GM21528 (cell line): ENCODE measurements at regions not wholly inside any gene's neighbourhood (a gene's known extent, or its start where the extent isn't known, plus 50 kb on each side); places are given as distances from the start of the nearest gene placed in this dataset.

Source experiments
- ATAC-seq: cut with Tn5 transposase; IDR thresholded peaks from one replicate; pipeline ENCODE4 v1.9.1; 2021; ENCODE audit warnings: mild to moderate bottlenecking, moderate library complexity; ENCODE audit not compliant: unreplicated experiment, low FRiP score

DNA sequence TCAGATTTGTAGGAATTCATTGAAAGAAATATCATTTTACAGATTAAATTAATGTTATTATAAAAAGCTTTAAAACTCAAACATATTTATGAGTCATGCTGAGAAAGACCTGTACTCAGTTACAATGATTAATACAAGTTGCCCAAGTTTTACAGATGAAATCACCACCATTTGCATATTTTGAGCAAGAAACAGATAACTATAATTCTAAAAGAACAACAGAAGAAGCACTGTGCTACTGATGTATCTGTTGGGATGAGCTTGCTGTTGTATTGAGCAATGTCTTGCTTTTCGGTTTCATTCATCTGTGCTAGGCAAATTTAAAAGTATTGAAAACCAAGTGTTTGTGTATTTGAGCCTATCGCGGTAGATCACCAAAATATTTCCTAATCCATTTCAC is 1589.1 kb upstream of the ZEB2 start:
- ATAC-seq = no peak

- no peak for ATAC-seq
Measured at GRCh38 chr2:146094185-146094584, 1574.3 kb upstream of the ZEB2 start.

GRCh38 chr2:146081459-146081858 is 1561.5 kb upstream of the ZEB2 start:
- ATAC-seq = no peak

- no peak for ATAC-seq
Measured at GRCh38 chr2:146080925-146081324, 1561.0 kb upstream of the ZEB2 start.

- no peak for ATAC-seq
Measured at GRCh38 chr2:146079216-146079615, 1559.3 kb upstream of the ZEB2 start.

GRCh38 chr2:146077156-146077555 is 1557.2 kb upstream of the ZEB2 start:
- no peak for ATAC-seq

GRCh38 chr2:146068051-146068450 is 1548.1 kb upstream of the ZEB2 start:
- ATAC-seq = no peak

DNA sequence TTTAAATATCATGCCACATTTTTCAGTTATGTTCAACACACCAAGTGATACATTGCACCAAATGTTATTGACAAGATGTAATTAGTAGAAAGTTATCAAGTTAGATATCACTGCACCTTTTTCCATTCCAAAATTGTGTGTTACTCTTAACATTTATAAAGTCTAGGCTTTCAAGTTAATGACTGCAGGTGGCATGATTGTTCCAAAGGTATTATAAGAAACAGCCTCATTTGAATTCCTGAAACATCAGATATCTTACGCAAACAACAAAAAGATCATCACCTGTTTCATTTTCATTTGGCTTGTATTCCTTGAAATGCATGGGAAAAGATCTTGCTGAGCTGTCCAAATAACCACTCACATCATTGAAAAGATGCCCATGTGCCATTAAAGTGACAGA is 1528.2 kb upstream of the ZEB2 start:
- ATAC-seq = no peak

DNA sequence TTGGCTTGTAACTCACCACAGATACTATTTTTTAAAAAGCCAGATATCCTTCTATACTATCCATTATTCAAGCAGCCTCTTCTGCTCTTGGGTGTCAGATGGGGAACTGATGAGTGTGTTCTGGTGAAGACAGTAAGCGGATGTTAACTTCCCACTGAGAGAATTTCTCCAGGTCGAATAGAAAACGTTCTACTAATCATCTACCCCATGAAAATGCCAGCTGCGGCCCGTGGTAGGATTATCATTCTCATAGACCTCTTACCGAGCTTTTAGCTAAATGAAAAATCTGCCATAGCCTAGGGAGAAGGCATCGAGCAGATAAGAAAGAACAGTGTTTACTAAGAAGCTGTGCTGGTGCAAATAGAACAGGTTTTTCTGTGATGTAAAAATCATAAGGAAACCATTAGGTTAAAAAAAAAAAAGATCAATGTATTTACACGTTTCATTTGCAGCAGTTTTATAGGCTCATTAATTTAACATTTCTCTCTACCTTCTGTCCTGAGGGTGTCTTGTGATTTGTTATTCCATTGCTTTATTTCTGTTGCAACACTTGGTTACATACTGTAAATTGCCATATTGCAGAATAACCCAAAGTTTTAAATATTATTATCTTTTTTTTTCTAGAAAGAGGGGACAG is 1521.5 kb upstream of the ZEB2 start:
- no peak for ATAC-seq

- ATAC-seq = no peak
Measured at GRCh38 chr2:146040051-146040450, 1520.1 kb upstream of the ZEB2 start.

DNA sequence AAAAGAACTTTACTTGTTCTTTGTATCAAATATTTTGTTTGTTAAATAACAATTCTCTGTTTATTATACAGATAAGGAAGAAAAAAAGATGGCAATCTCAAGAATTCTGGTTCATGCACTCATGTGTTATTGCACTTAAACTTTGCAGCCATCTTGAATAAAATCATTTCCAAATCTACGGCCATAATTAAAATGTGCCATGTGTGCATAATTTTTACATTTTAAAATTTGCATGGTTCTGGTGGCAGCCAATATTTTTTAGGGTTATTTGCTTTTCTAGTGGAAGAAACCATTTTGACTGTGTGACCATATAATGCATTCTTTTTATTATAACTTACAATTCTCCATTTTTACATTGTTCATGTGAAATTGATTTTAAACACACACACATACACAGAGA is 1518.1 kb upstream of the ZEB2 start:
- ATAC-seq = no peak

GRCh38 chr2:146037334-146037870 is 1517.5 kb upstream of the ZEB2 start:
- ATAC-seq = no peak

- no peak for ATAC-seq
Measured at GRCh38 chr2:146031158-146031557, 1511.2 kb upstream of the ZEB2 start.

DNA sequence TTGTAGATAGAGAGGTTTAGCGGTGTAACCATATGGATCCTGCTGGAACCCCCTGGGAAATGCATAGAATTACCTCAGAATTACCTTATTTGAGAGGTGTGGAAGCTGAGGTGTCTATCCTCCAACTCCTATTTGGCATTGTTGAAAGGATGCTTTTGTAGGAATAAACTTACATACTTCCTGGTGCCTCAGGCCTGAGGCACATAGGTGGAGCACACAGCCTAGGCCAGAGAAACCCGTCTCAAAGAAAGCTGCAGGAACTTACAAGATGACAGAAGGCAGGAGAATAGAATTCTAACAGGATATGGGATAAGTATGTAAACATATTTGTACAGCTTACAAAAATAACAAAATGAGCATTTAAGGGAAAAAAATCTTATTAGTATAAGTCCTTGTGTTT is 1507.2 kb upstream of the ZEB2 start:
- no peak for ATAC-seq

DNA sequence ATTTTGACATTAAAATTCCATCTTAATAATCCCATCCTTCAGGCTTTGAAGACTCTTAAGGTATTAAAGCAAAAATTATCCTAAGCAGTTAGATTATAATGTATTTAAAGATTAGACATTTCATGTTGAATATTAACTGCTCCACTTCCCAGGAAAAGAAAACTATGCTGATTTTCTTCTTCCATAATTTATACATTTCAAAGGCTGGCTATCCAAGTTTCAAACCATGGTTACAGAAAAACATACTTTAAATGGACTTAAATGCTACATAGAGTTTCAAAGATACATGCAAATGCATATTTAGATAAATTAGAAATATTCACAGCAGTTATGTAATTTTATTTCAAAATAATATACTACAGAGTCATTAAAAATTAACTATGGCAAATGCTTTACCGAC is 1505.6 kb upstream of the ZEB2 start:
- ATAC-seq = no peak

GRCh38 chr2:146024212-146024743 is 1504.4 kb upstream of the ZEB2 start:
- ATAC-seq = no peak

- no peak for ATAC-seq
Measured at GRCh38 chr2:146004462-146004861, 1484.5 kb upstream of the ZEB2 start.

- ATAC-seq = no peak
Measured at GRCh38 chr2:146003337-146003736, 1483.4 kb upstream of the ZEB2 start.

DNA sequence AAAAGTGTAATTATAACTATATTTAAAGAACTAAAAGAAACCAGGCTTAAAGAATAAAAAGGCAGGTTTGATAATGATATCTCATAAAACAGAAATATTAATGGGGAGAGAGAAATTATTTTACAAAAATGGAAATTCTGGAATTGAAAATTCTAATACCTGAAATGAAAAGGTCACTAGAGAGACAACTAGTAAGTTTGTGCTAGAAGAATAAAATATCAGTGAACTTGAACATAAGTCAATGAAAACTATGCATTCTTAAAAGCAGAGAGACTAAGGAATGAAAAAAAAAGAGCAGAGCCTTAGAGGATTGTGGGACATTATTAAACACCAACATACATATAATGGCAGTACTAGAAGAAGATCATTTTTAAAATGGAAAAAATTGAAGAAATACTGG is 1475.0 kb upstream of the ZEB2 start:
- no peak for ATAC-seq

GRCh38 chr2:145992572-145992971 is 1472.7 kb upstream of the ZEB2 start:
- ATAC-seq = no peak

DNA sequence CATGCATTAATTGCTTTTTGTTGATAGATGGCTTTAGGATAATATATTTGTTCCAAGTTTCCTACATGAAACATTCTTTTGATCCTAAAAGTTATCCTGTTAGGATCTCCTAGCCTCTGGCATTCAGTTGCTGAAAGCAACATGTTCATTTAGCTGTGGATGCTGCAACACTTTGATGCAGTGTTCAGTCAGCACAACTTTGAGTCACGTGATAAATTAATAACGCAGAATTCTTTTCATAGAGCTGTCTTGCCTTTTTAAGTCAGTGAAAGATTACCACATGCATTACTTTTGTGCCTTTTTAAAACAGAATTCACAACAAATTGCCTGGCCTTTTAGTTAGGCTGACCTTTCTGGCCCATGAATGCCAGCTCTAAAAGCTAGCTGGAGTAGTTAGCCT is 1467.9 kb upstream of the ZEB2 start:
- no peak for ATAC-seq

GRCh38 chr2:145985517-145985916 is 1465.6 kb upstream of the ZEB2 start:
- no peak for ATAC-seq

GRCh38 chr2:145984580-145984979 is 1464.7 kb upstream of the ZEB2 start:
- no peak for ATAC-seq
